ENCODE measurements at regions not wholly inside any gene's neighbourhood (a gene's known extent, or its start where the extent isn't known, plus 50 kb on each side); places are given as distances from the start of the nearest gene placed in this dataset.

GRCh38 chr11:38423042-38423441 is 1825.0 kb upstream of the RAG2 start:
- H3K27ac ChIP-seq (ENCODE audit: low read depth, low read length): no peak overlapping the region
- no peaks in the 10 kb centered on the region for H3K9me3 ChIP-seq (ENCODE audit: low read depth, low read length)
- DNase-seq (ENCODE audit: insufficient read length, low spot score, missing footprints): no peak
- H3K4me3 ChIP-seq (ENCODE audit: insufficient read depth, low read length): no peak overlapping the region
- H3K79me2 ChIP-seq (ENCODE audit: insufficient read depth, low read length): no peaks in the 10 kb centered on the region
- H2AFZ ChIP-seq (ENCODE audit: low read length): no peak overlapping the region
- no peak overlapping the region for H3K4me2 ChIP-seq (ENCODE audit: insufficient read depth, low read length)
- H3K4me1 ChIP-seq (ENCODE audit: insufficient read depth, low read length): no peaks in the 10 kb centered on the region
- H3K36me3 ChIP-seq (ENCODE audit: insufficient read depth, low read length): no peaks in the 10 kb centered on the region
- no peaks in the 10 kb centered on the region for H4K20me1 ChIP-seq (ENCODE audit: insufficient read depth, low read length)
- TF ChIP-seq CTCF (IDR thresholded peaks at IDR 0.05; ENCODE audit: extremely low read depth, low read depth, low read length): no peak
- H3K27me3 ChIP-seq (ENCODE audit: insufficient read depth, low read length): no peaks in the 10 kb centered on the region

GRCh38 chr11:38416141-38416540 is 1818.1 kb upstream of the RAG2 start:
- H3K4me3 ChIP-seq (ENCODE audit: insufficient read depth, low read length): no peak overlapping the region
- no peak overlapping the region for H3K4me2 ChIP-seq (ENCODE audit: insufficient read depth, low read length)
- TF ChIP-seq CTCF (IDR thresholded peaks at IDR 0.05; ENCODE audit: extremely low read depth, low read depth, low read length): no peak
- H3K36me3 ChIP-seq (ENCODE audit: insufficient read depth, low read length): no peaks in the 10 kb centered on the region
- DNase-seq (ENCODE audit: insufficient read length, low spot score, missing footprints): no peak
- H3K79me2 ChIP-seq (ENCODE audit: insufficient read depth, low read length): no peaks in the 10 kb centered on the region
- H2AFZ ChIP-seq (ENCODE audit: low read length): no peak overlapping the region
- no peaks in the 10 kb centered on the region for H4K20me1 ChIP-seq (ENCODE audit: insufficient read depth, low read length)
- H3K27me3 ChIP-seq (ENCODE audit: insufficient read depth, low read length): no peaks in the 10 kb centered on the region
- H3K27ac ChIP-seq (ENCODE audit: low read depth, low read length): no peak overlapping the region
- no peaks in the 10 kb centered on the region for H3K4me1 ChIP-seq (ENCODE audit: insufficient read depth, low read length)
- no peaks in the 10 kb centered on the region for H3K9me3 ChIP-seq (ENCODE audit: low read depth, low read length)

GRCh38 chr11:38411149-38411548 is 1813.1 kb upstream of the RAG2 start:
- no peak overlapping the region for H2AFZ ChIP-seq (ENCODE audit: low read length)
- H3K79me2 ChIP-seq (ENCODE audit: insufficient read depth, low read length): no peaks in the 10 kb centered on the region
- H4K20me1 ChIP-seq (ENCODE audit: insufficient read depth, low read length): no peaks in the 10 kb centered on the region
- H3K4me3 ChIP-seq (ENCODE audit: insufficient read depth, low read length): no peak overlapping the region
- TF ChIP-seq CTCF (IDR thresholded peaks at IDR 0.05; ENCODE audit: extremely low read depth, low read depth, low read length): no peak
- no peak overlapping the region for H3K27ac ChIP-seq (ENCODE audit: low read depth, low read length)
- DNase-seq (ENCODE audit: insufficient read length, low spot score, missing footprints): no peak
- H3K36me3 ChIP-seq (ENCODE audit: insufficient read depth, low read length): no peaks in the 10 kb centered on the region
- H3K4me2 ChIP-seq (ENCODE audit: insufficient read depth, low read length): no peak overlapping the region
- H3K4me1 ChIP-seq (ENCODE audit: insufficient read depth, low read length): no peaks in the 10 kb centered on the region
- H3K27me3 ChIP-seq (ENCODE audit: insufficient read depth, low read length): no peaks in the 10 kb centered on the region
- no peaks in the 10 kb centered on the region for H3K9me3 ChIP-seq (ENCODE audit: low read depth, low read length)

- Histone ChIP-seq H3K4me3 (ENCODE audit: insufficient read depth, low read length) (no peak overlapping the region), H2AFZ (ENCODE audit: low read length) (no peak overlapping the region), H3K9me3 (ENCODE audit: low read depth, low read length) (no peaks in the 10 kb centered on the region), H3K27me3 (ENCODE audit: insufficient read depth, low read length) (no peaks in the 10 kb centered on the region), H4K20me1 (ENCODE audit: insufficient read depth, low read length) (no peaks in the 10 kb centered on the region), H3K4me2 (ENCODE audit: insufficient read depth, low read length) (no peak overlapping the region), H3K4me1 (ENCODE audit: insufficient read depth, low read length) (no peaks in the 10 kb centered on the region), H3K27ac (ENCODE audit: low read depth, low read length) (no peak overlapping the region), H3K79me2 (ENCODE audit: insufficient read depth, low read length) (no peaks in the 10 kb centered on the region), H3K36me3 (ENCODE audit: insufficient read depth, low read length) (no peaks in the 10 kb centered on the region)
- TF ChIP-seq CTCF (IDR thresholded peaks at IDR 0.05; ENCODE audit: extremely low read depth, low read depth, low read length): no peak
- DNase-seq (ENCODE audit: insufficient read length, low spot score, missing footprints): no peak
Measured at GRCh38 chr11:38402063-38402462, 1804.0 kb upstream of the RAG2 start.

Data from osteoblast (primary cell).